ENCODE measurements at regions not wholly inside any gene's neighbourhood (a gene's known extent, or its start where the extent isn't known, plus 50 kb on each side); places are given as distances from the start of the nearest gene placed in this dataset.
"Not testable (repeated sequence)": the region's sequence is repeated elsewhere in the genome, so short reads cannot be mapped to it uniquely, and the experiment has no call there.

DNA sequence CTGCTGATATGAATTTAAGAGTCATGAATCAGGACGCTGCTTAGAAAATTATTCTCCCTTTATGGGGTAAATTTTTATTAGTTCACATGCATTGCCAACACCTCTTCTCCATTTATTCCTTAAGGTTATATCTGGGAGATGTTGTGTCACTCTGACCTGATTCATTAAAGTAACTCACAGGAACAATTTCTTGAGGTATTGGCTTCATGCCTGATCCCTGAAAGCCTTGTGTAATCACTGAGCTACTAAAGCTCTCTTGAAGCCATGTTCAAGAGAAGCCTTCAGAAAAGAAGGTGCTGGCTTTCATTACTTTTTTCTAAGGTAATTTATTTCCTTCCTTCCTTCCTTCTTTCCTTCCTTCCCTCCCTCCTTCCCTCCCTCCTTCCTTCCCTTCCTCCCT lies 420.6 kb downstream of the RAB38 start:
- no peak for DNase-seq (ENCODE audit: low spot score)

GRCh38 chr11:87753143-87753542 lies 422.1 kb downstream of the RAB38 start:
- no peak for DNase-seq (ENCODE audit: low spot score)

DNA sequence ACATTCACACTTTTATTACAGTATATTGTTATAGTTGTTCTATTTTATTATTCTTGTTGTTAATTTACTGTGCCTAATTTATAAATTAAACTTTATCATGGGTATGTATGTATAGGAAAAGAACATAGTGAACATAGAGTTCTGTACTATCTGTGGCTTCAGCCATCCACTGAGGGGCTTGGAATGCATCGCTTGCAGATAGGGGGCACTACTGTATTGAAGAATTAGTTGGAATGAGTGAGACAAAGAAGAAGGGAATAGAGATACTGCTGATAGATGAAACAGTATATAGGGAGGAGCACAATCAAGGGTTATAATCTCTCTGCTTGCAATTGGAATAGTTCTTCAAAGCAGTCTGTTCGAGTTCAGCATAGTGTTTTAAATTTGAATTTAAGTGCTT lies 432.2 kb downstream of the RAB38 start:
- DNase-seq (ENCODE audit: low spot score), result no peak

GRCh38 chr11:87740968-87741367 lies 434.3 kb downstream of the RAB38 start:
- no peak for DNase-seq (ENCODE audit: low spot score)

- no peak for DNase-seq (ENCODE audit: low spot score)
Observed at GRCh38 chr11:87740451-87740850, 434.8 kb downstream of the RAB38 start.

GRCh38 chr11:87739766-87740165 lies 435.5 kb downstream of the RAB38 start:
- DNase-seq (ENCODE audit: low spot score), result no peak

GRCh38 chr11:87739261-87739660 lies 436.0 kb downstream of the RAB38 start:
- DNase-seq (ENCODE audit: low spot score), result no peak

DNA sequence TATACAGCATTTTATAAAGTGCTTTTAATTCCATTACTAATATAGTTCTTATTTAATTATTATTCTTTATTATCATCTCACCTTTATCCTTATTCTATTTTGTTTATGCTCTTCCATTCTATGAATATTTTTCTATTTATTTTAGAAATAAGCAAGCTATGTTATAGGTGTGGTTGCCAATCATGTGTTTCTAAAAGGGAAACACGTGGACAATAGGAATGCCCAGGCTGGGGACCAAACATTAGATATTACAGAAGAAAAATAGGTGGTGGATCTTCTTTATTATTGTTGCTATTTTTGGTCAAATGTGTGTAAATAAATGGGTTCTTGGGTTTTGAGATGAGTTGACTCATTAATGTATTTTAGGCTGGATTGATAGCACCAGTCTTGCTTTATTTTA lies 438.3 kb downstream of the RAB38 start:
- DNase-seq (ENCODE audit: low spot score), result no peak

DNA sequence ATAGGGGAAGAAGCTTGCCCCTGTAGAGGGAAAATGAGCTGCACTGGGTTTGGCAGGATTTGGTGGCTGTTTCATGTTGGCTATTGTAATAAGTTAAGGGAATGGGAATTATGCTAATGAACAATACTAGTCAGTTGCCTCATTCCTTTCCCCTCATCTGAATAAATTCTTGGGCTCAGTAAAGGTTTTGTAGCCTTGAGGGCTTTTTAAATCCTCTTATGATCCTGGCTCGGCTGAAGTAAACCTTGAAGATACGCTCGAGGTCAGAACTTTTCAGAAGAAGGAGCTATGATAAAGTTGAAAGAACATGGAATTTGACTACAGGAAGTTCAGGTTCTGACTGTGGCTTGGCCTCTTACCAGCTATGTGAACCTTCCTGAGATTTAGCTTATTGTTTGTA lies 448.7 kb downstream of the RAB38 start:
- DNase-seq (ENCODE audit: low spot score), result no peak

DNA sequence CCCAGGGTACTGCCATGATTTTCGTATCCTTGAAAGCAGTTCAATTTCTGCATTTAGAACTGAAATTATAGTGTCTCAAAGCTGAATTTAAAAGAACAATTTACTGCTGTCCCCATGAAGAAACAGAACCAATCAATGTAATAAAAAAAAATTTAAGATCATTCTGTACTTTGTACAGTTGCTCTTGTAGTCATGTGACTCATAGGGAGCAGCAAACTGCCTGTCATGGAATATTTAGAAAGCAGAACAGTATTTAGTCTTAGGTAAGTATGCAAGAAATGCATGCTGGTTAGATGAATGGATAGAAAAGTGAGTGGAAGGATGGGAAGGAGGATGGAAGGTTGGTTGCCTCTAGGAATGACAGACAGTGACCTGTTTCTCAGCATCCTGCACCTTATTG lies 450.9 kb downstream of the RAB38 start:
- no peak for DNase-seq (ENCODE audit: low spot score)

DNA sequence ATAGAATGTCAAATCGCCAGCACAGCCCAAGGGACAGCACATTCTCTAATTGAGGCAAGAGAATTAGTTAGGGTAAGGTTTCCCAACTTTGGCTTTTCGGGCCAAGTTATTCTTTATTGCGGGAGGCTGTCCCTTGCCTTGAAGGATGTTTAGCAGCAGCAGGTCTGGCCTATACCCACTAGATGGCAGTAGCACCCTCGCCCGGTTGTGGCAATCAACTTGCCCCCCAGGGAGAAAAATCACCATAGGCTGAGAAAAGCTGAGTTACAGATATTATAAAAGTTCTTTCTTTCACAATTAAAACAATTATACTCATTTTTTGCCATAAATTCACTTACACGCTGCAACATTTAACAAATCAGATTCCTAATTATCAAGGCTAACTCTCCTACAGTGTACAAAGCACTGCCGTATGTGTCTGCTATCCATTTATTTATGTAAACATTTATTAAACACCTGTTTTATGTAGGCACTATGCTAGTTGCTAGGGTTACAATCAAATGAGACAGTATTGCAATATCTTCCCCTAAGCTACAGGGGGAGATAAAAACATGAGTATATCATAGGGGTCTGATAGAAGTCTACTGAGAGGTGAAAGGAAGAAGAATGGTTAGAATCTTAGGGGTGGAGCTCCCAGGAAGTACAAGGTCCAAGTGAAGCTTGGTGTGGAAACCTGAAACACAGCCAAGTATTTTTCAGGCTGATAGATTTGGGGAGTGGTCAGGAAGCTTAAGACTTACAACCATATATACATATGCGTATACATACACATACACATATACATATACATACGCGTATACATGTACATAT lies 452.3 kb downstream of the RAB38 start:
- DNase-seq (ENCODE audit: low spot score), result peak; percentile 4

DNA sequence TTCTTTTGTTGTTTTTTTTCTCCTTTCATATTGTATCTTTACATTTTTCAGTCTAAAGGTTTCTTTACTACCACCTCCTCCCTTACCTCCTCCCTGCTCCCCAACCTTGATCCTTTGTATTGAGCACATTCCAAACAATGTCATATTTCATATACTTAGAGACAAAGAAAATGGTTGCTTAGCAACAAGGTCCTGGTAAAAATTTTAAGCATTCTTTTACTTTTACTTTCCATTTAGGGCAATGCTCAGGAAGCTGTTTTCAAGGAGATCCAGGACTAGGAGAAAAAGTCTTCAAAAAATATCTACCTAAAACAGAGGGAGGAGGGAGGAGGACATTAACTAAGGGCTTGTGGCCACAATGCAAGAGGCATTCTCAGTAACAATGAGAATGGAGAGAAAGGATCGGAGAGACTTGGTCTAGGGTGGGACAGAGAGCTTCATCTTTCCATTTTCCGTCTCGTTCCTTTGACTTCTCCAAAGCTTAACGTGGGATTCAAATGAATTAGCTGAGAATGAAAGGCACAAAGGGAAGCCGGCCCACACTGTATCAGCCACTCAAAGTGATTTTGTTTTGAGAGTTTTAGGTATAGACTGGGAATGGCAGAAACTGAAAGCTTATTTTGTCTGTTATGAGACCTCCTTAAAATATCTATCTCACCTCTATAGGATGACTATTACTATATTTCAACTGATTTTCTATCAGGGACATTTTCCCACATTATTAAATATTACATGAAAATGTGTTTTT lies 455.7 kb downstream of the RAB38 start:
- no peak for DNase-seq (ENCODE audit: low spot score)

DNA sequence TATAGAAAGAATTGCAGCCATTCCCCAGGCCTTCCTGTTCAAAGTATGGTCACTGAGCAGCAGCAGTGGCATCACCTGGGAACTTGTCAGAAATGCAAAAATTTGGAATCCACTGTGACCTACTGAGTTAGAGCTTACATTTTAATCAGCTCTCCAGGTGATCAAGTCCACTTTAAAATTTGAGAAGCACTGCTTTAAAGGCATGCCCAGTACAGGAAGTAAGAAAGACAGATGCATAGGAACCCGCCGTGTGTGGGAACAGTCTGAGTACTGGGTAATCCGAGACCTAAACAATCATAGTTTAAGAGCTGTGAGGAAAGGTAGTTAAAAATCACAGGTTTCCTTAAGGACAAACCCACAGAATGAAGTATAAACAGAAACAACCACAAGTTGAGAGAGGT lies 462.4 kb downstream of the RAB38 start:
- DNase-seq (ENCODE audit: low spot score), result no peak

DNA sequence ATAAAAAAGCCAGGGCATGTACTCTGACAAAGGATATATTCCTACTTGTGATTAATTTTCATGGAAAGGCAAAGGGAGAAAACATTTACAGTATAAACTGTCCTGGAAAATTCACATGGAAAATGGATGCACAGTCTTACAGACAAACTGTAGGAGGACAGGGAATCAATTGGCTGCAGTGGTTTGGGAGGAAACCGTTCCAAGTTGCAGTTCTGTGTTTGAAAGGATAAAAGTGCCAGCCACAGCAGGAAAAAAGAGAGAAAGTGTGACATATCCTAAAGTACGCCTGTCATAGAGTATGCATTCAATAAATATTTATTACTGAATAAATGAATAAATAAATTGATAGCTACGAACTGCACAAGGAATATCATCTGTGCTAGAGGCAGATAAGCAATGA lies 462.9 kb downstream of the RAB38 start:
- no peak for DNase-seq (ENCODE audit: low spot score)

DNA sequence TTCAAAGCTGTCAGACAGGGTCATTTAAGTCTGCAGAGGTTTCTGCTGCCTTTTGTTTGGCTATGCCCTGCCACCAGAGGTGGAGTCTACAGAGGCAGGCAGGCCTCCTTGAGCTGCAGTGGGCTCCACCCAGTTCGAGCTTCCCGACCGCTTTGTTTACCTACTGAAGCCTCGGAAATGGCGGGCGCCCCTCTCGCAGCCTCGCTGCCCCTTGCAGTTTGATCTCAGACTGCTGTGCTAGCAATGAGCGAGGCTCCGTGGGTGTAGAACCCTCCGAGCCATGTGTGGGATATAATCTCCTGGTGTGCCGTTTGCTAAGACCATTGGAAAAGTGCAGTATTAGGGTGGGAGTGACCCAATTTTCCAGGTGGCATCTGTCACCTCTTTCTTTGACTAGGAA lies 471.7 kb downstream of the RAB38 start:
- DNase-seq (ENCODE audit: low spot score), result not testable (repeated sequence)

- DNase-seq (ENCODE audit: low spot score), result no peak
Observed at GRCh38 chr11:87675993-87676392, 499.2 kb downstream of the RAB38 start.

GRCh38 chr11:87666730-87667129 lies 508.5 kb downstream of the RAB38 start:
- DNase-seq (ENCODE audit: low spot score), result no peak

DNA sequence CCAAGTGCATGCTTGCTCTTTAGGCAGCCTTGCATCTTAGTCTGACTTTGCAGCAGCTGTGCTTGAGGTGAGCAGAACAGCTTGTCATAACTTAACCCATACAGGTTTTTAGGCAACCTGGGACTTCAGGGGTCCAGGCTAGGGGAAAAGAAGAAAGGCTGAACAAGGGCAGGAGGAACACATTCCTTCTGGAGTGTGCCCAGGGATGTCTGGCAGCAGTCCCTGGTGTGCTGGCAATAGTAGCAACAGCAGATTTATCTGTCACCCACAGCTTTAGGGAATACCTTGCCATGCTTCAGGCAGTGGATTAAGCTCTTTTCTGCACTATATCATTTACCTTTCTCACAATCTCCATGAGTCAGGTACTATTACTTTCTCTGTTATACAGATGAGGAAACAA lies 513.0 kb downstream of the RAB38 start:
- DNase-seq (ENCODE audit: low spot score), result no peak

DNA sequence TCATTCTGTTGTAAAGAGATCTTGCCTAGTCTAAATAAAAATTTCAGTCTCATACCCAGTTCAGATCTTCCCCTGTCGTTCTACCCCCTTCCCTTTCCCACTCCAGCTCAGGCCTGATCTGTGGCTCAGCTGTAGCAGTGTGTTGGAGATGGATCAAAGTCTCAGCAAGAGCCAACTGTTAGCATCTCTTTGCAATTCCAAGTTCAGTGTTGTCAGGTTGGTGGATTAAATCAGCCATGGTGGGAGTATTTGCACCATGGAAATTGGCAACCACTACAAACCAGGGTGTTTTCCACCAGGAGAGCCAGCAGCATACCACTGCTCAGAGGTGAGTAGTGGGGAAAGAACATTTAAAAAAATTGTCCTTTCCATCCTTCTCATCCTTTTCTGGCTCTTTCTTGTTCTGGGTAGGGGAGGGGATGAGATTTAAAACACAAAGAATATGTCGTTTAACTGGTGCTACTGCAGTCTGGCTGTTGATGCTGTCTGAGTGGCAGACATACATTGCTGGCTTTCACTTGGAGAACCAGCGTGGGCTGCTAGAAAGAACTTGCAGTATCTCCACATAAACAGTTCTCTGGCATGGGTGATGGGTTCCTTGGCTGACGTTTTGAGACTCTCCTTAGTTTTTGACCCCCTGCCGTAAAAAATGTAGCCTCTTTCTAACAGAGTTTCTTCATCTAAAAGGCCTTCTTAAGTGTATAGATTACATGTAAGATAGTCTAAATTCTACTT lies 514.1 kb downstream of the RAB38 start:
- DNase-seq (ENCODE audit: low spot score), result no peak

DNA sequence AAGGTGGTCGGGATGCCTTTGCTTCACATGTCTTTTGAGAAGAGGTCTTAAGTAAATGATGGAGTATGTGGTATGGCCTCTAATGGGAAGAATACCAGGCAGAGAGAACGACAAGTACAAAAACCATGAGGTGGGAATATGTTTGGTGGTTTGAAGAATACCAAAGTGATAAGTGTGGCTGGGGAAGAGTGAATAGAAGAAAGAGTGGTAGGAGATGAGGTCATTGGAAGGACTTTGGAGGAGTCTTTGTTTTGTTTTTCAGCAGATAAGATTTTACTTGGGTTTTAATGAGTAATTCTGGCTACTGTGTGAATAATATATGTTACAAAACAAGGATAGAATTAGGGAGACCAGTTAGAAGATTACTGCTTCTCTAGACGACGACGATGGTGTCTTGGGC lies 515.4 kb downstream of the RAB38 start:
- DNase-seq (ENCODE audit: low spot score), result no peak

DNA sequence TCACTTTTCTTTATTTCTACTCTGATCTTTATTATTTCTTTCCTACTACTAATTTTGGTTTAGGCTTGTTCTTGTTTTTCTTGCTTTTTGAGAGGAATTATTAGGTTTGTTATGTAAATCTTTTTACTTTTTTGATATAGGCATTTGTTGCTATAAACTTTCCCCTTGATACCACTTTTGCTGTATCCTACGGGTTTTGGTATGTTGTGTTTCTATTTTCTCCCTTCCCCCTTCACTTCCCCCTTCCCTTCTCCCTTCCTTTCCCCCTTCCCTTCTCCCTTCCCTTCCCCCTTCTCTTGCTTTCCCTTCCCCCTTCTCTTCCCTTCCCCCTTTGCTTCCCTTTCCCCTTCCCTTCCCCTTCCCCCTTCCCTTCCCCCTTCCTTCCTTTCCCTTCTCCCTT lies 529.6 kb downstream of the RAB38 start:
- no peak for DNase-seq (ENCODE audit: low spot score)

- DNase-seq (ENCODE audit: low spot score), result no peak
Observed at GRCh38 chr11:87639753-87640364, 535.4 kb downstream of the RAB38 start.

DNA sequence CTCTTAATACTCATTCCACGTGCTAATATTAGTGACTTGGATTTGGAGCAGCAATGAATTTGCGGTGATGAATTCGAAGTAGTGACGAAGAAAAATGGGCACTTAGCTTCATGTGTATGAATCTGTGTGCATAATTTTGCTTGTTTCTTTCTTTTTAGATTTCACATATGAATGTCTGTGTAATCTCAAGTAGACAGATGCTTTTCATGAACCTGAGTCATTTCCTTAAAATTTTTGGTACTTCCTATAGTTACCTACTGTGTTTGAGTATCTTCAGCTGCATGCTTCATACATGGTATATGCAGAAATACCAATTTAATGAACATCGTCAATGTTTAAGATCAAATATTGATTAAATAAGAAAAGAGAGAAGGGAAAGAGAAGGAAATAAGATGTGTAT lies 540.2 kb downstream of the RAB38 start:
- DNase-seq (ENCODE audit: low spot score), result no peak
